Activated B cell treated with CpG ODN at 0.5 μM for 24 hours (primary cell): ENCODE measurements at regions not wholly inside any gene's neighbourhood (a gene's known extent, or its start where the extent isn't known, plus 50 kb on each side); places are given as distances from the start of the nearest gene placed in this dataset.

Source experiments
- ATAC-seq: fragments of 200-7000 bp; cut with Tn5 transposase; one replicate; pipeline ENCODE4 v1.10.0; 2021; ENCODE audit warnings: low read depth, mild to moderate bottlenecking, moderate library complexity
- CTCF ChIA-PET: fragments of 350-600 bp; sonication (Branson Sonifier 250); formaldehyde crosslinking; loops from one replicate; lab custom pipeline; 2021; ENCODE audit warnings: antibody characterized with exemption; lab: Charles Lee
- POLR2A ChIA-PET: fragments of 350-600 bp; sonication (Branson Sonifier 250); formaldehyde crosslinking; loops from one replicate; lab custom pipeline; 2021; ENCODE audit warnings: antibody characterized with exemption; lab: Charles Lee
- DNase-seq: peaks from one replicate; pipeline ENCODE4 v3.0.0; 2022
- H3K27ac Mint-ChIP-seq: one replicate; pipeline ENCODE4 v1.8.0; 2020; ENCODE audit warnings: mixed read lengths
- H3K27me3 Mint-ChIP-seq: one replicate; pipeline ENCODE4 v1.8.0; 2021; ENCODE audit warnings: mixed read lengths
- H3K36me3 Mint-ChIP-seq: one replicate; pipeline ENCODE4 v1.8.0; 2021; ENCODE audit warnings: low read depth, mixed read lengths
- H3K4me1 Mint-ChIP-seq: one replicate; pipeline ENCODE4 v1.8.0; 2021; ENCODE audit warnings: mixed read lengths
- H3K4me3 Mint-ChIP-seq: one replicate; pipeline ENCODE4 v1.8.0; 2020; ENCODE audit warnings: mild to moderate bottlenecking, mixed read lengths
- H3K9me3 Mint-ChIP-seq: one replicate; pipeline ENCODE4 v1.8.0; 2020; ENCODE audit warnings: mixed read lengths
- CTCF ChIP-seq: fragments of 200-600 bp; IDR thresholded peaks from one replicate; pipeline ENCODE4 v1.8.0; 2022; ENCODE audit warnings: antibody characterized with exemption, mild to moderate bottlenecking
- intact Hi-C: fragments of 100-400 bp; cut with micrococcal nuclease; formaldehyde crosslinking; loops from one replicate; pipeline ENCODE4 v1.15.1; 2024

GRCh38 chr15:97200161-97200560 lies 760.3 kb upstream of the ARRDC4 start:
- intact Hi-C loops = no loop called here
- no peak for TF ChIP-seq CTCF
- no peak overlapping the region for H3K4me3 Mint-ChIP-seq
- no peaks in the 10 kb centered on the region for H3K36me3 Mint-ChIP-seq
- no peaks in the 10 kb centered on the region for H3K4me1 Mint-ChIP-seq
- ATAC-seq = no peak
- no peak for DNase-seq
- ChIA-PET POLR2A (no interaction called here), CTCF (no interaction called here)
- H3K9me3 Mint-ChIP-seq = peaks cover 9% of the 10 kb centered on the region
- no peaks in the 10 kb centered on the region for H3K27me3 Mint-ChIP-seq
- no peak overlapping the region for H3K27ac Mint-ChIP-seq

- no peak overlapping the region for H3K4me3 Mint-ChIP-seq
- no peak overlapping the region for H3K27ac Mint-ChIP-seq
- DNase-seq = no peak
- H3K27me3 Mint-ChIP-seq = no peaks in the 10 kb centered on the region
- no peaks in the 10 kb centered on the region for H3K4me1 Mint-ChIP-seq
- ATAC-seq = no peak
- CTCF ChIA-PET = no interaction called here
- H3K36me3 Mint-ChIP-seq = no peaks in the 10 kb centered on the region
- no peak for TF ChIP-seq CTCF
- intact Hi-C loops = no loop called here
- POLR2A ChIA-PET = no interaction called here
- peaks cover 5% of the 10 kb centered on the region for H3K9me3 Mint-ChIP-seq
Observed at GRCh38 chr15:97210277-97210676, 750.2 kb upstream of the ARRDC4 start.

- H3K36me3 Mint-ChIP-seq = no peaks in the 10 kb centered on the region
- intact Hi-C loops = no loop called here
- no peak for TF ChIP-seq CTCF
Observed at GRCh38 chr15:97215629-97216028, 744.9 kb upstream of the ARRDC4 start.

GRCh38 chr15:97224191-97224641 lies 736.3 kb upstream of the ARRDC4 start:
- no peak for TF ChIP-seq CTCF
- H3K27me3 Mint-ChIP-seq = no peaks in the 10 kb centered on the region
- H3K27ac Mint-ChIP-seq = no peak overlapping the region
- H3K4me3 Mint-ChIP-seq = no peak overlapping the region
- ATAC-seq = no peak
- intact Hi-C loops = no loop called here
- no peak for DNase-seq
- no peaks in the 10 kb centered on the region for H3K36me3 Mint-ChIP-seq
- H3K4me1 Mint-ChIP-seq = no peaks in the 10 kb centered on the region
- ChIA-PET CTCF (no interaction called here), POLR2A (no interaction called here)
- H3K9me3 Mint-ChIP-seq = peaks cover 5% of the 10 kb centered on the region

More at GRCh38 chr15:97215629-97216028, 744.9 kb upstream of the ARRDC4 start:
- Mint-ChIP-seq H3K4me3 (no peak overlapping the region), H3K27ac (no peak overlapping the region), H3K9me3 (no peaks in the 10 kb centered on the region), H3K4me1 (no peaks in the 10 kb centered on the region), H3K27me3 (no peaks in the 10 kb centered on the region)
- DNase-seq = no peak
- ChIA-PET CTCF (no interaction called here), POLR2A (no interaction called here)
- no peak for ATAC-seq

- no peak for ATAC-seq
- Mint-ChIP-seq H3K9me3 (no peaks in the 10 kb centered on the region), H3K4me1 (no peaks in the 10 kb centered on the region), H3K27me3 (no peaks in the 10 kb centered on the region), H3K36me3 (no peaks in the 10 kb centered on the region), H3K27ac (no peak overlapping the region), H3K4me3 (no peak overlapping the region)
- CTCF ChIA-PET = interaction anchor here (0.7 to 1.6 kb wide), 4 partner anchors 10 to 1976 kb away, joined by 3 to 6 read pairs (median 3); no protein-coding TSS in a partner anchor
- intact Hi-C loops = loop anchor here (10.0 kb wide), 1 partner anchor 80 kb away; no protein-coding TSS in a partner anchor
- TF ChIP-seq CTCF = no peak
- no peak for DNase-seq
- POLR2A ChIA-PET = no interaction called here
Observed at GRCh38 chr15:97234851-97235610, 725.5 kb upstream of the ARRDC4 start.
